OCI-LY7 (cell line): ENCODE measurements at regions not wholly inside any gene's neighbourhood (a gene's known extent, or its start where the extent isn't known, plus 50 kb on each side); places are given as distances from the start of the nearest gene placed in this dataset.

Experiments used
- BruUV-seq: library from RNA; stranded (reverse); fragments of 400-500 nt; replicated peaks from 2 replicates; lab custom pipeline; 2021; lab: Mats Ljungman, UMichigan
- CTCF ChIA-PET: fragments of 300-600 bp; sonication (Branson Sonifier 250); formaldehyde crosslinking; loops from one replicate; lab custom pipeline; 2022; ENCODE audit warnings: antibody characterized with exemption; ENCODE audit not compliant: unreplicated experiment; lab: Charles Lee
- POLR2A ChIA-PET: fragments of 300-600 bp; sonication (Branson Sonifier 250); formaldehyde crosslinking; loops from one replicate; lab custom pipeline; 2022; ENCODE audit warnings: antibody characterized with exemption; lab: Charles Lee
- DNase-seq: peaks from one replicate; pipeline ENCODE4 v3.0.0-alpha.2; 2015; ENCODE audit warnings: low spot score
- H2AFZ ChIP-seq: fragments of 200-600 bp; sonication (generic), shearing (Covaris generic); 2 replicates; pipeline ENCODE4 v1.6.1; 2014; ENCODE audit warnings: mild to moderate bottlenecking, antibody characterized with exemption, low read length, moderate library complexity
- H3K27ac ChIP-seq: fragments of 200-600 bp; sonication (generic); 2 replicates; pipeline ENCODE4 v1.5.1; 2014; ENCODE audit warnings: mixed run types, low read depth, mild to moderate bottlenecking, moderate library complexity, low read length, inconsistent platforms; ENCODE audit not compliant: poor library complexity, severe bottlenecking
- H3K36me3 ChIP-seq: fragments of 200-600 bp; sonication (generic); 2 replicates; pipeline ENCODE4 v1.6.1; 2014; ENCODE audit warnings: mild to moderate bottlenecking, antibody characterized with exemption, low read length, moderate library complexity, mixed read lengths; ENCODE audit not compliant: insufficient read depth
- H3K4me1 ChIP-seq: fragments of 200-600 bp; sonication (generic); 2 replicates; pipeline ENCODE4 v1.5.1; 2014; ENCODE audit warnings: mild to moderate bottlenecking, low read length; ENCODE audit not compliant: insufficient read depth, poor library complexity, severe bottlenecking
- H3K4me2 ChIP-seq: fragments of 200-600 bp; sonication (generic); 2 replicates; pipeline ENCODE4 v1.6.1; 2014; ENCODE audit warnings: mild to moderate bottlenecking, low read length
- H3K4me3 ChIP-seq: fragments of 200-600 bp; sonication (generic); 2 replicates; pipeline ENCODE4 v1.5.1; 2014; ENCODE audit warnings: mild to moderate bottlenecking, low read depth, low read length; ENCODE audit not compliant: poor library complexity, severe bottlenecking
- H3K79me2 ChIP-seq: fragments of 200-600 bp; sonication (generic); 2 replicates; pipeline ENCODE4 v1.6.1; 2016; ENCODE audit warnings: low read depth, mild to moderate bottlenecking, low read length, moderate library complexity, mixed read lengths; ENCODE audit not compliant: insufficient read depth
- H3K9me2 ChIP-seq: fragments of 200-600 bp; sonication (generic); 2 replicates; pipeline ENCODE4 v1.6.1; 2016; ENCODE audit warnings: mild to moderate bottlenecking, low read length, mixed read lengths; ENCODE audit not compliant: insufficient read depth
- H3K9me3 ChIP-seq: fragments of 200-600 bp; sonication (generic); 2 replicates; pipeline ENCODE4 v1.6.1; 2014; ENCODE audit warnings: mild to moderate bottlenecking, mixed run types, low read length, mixed read lengths
- H4K20me1 ChIP-seq: fragments of 200-600 bp; sonication (generic); 2 replicates; pipeline ENCODE4 v1.6.1; 2014; ENCODE audit warnings: mild to moderate bottlenecking, antibody characterized with exemption, low read length, moderate library complexity, mixed read lengths; ENCODE audit not compliant: insufficient read depth
- EZH2phosphoT487 ChIP-seq: fragments of 200-600 bp; sonication (generic); IDR thresholded peaks from 2 replicates; pipeline ENCODE4 v1.6.1; 2018; ENCODE audit warnings: low read depth, borderline replicate concordance, mild to moderate bottlenecking, mixed run types, antibody characterized with exemption, low read length, moderate library complexity, mixed read lengths
- intact Hi-C: fragments of 100-400 bp; cut with micrococcal nuclease; formaldehyde crosslinking; loops from one replicate; pipeline ENCODE4 v1.10.0; 2022; ENCODE audit not compliant: unreplicated experiment
- TF ChIP-seq, protein P1 (sequence below): fragments of 200-600 bp; sonication (generic); conservative IDR thresholded peaks from 2 replicates; pipeline ENCODE4 v1.5.1; 2014; ENCODE audit warnings: mild to moderate bottlenecking, antibody characterized with exemption, low read length, moderate library complexity, mixed read lengths

GRCh38 chr2:160694221-160694620 lies 200.6 kb upstream of the RBMS1 start:
- BruUV-seq: no TSS peak
- CTCF ChIA-PET: no interaction called here
- POLR2A ChIA-PET: interaction anchor here (0.6 to 1.7 kb wide), 3 partner anchors 21 to 504 kb away, joined by 3 to 5 read pairs (median 3); no protein-coding TSS in a partner anchor

GRCh38 chr2:160694631-160695030 lies 201.0 kb upstream of the RBMS1 start:
- Histone ChIP-seq H3K79me2 (no peaks in the 10 kb centered on the region), H3K4me2 (no peak overlapping the region), H3K27ac (no peak overlapping the region), H2AFZ (no peak overlapping the region), H3K4me1 (no peaks in the 10 kb centered on the region), H3K9me2 (no peaks in the 10 kb centered on the region), H3K4me3 (no peak overlapping the region), H3K9me3 (no peaks in the 10 kb centered on the region), H4K20me1 (no peaks in the 10 kb centered on the region), H3K36me3 (no peaks in the 10 kb centered on the region)
- no peak for TF ChIP-seq EZH2phosphoT487
- TF ChIP-seq, protein P1, sequence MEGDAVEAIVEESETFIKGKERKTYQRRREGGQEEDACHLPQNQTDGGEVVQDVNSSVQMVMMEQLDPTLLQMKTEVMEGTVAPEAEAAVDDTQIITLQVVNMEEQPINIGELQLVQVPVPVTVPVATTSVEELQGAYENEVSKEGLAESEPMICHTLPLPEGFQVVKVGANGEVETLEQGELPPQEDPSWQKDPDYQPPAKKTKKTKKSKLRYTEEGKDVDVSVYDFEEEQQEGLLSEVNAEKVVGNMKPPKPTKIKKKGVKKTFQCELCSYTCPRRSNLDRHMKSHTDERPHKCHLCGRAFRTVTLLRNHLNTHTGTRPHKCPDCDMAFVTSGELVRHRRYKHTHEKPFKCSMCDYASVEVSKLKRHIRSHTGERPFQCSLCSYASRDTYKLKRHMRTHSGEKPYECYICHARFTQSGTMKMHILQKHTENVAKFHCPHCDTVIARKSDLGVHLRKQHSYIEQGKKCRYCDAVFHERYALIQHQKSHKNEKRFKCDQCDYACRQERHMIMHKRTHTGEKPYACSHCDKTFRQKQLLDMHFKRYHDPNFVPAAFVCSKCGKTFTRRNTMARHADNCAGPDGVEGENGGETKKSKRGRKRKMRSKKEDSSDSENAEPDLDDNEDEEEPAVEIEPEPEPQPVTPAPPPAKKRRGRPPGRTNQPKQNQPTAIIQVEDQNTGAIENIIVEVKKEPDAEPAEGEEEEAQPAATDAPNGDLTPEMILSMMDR: no peak
- intact Hi-C loops: no loop called here
- ChIA-PET CTCF (interaction anchor here (0.6 to 0.8 kb wide), 2 partner anchors 11 to 16 kb away, joined by 3 read pairs; no protein-coding TSS in a partner anchor), POLR2A (interaction anchor here (0.6 to 2.0 kb wide), 6 partner anchors 10 to 504 kb away, joined by 3 to 6 read pairs (median 4); no protein-coding TSS in a partner anchor)
- no TSS peak for BruUV-seq
- no peak for DNase-seq

More at GRCh38 chr2:160694221-160694620, 200.6 kb upstream of the RBMS1 start:
- Histone ChIP-seq H3K9me3 (no peaks in the 10 kb centered on the region), H3K4me2 (no peak overlapping the region), H3K36me3 (no peaks in the 10 kb centered on the region), H3K4me3 (no peak overlapping the region), H2AFZ (no peak overlapping the region), H3K27ac (no peak overlapping the region), H3K9me2 (no peaks in the 10 kb centered on the region), H3K79me2 (no peaks in the 10 kb centered on the region), H3K4me1 (no peaks in the 10 kb centered on the region), H4K20me1 (no peaks in the 10 kb centered on the region)
- no peak for TF ChIP-seq EZH2phosphoT487
- TF ChIP-seq, protein P1: no peak
- intact Hi-C loops: no loop called here
- DNase-seq: no peak

DNA sequence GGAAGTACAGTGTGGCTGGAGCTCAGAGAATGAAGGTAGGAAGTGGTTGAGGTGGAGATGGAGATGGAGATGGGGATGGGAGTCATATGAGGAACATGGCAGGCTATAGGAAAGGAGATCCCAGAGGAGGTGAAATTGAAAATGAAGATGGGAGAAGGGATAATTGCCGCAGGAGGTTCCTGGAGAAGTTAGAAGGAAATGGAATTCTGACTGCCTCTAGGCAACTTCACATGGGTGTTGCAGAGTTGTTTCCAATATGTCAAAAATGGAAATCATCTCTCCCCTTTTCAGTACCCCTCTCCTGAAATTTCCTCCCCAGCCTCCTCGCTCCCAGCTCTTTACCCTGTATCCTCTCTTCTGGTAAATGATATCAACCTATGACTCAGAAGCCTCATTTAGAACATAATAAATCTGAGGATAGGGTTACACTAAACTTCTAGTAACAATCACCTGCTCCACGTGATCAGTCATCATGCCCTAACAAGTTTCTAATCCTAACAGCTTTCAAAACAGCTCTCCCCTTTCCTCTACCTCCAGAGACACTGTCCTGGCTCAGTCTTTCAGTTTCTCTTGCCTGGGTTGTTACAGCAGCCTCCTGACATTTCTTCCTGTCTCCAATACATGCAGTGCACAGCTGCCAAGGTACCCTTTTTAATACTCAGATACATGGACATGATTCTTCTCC lies 201.9 kb upstream of the RBMS1 start:
- H3K4me3 ChIP-seq: no peak overlapping the region
- H3K9me3 ChIP-seq: no peaks in the 10 kb centered on the region
- no peaks in the 10 kb centered on the region for H3K79me2 ChIP-seq
- H3K4me1 ChIP-seq: no peaks in the 10 kb centered on the region
- no peak for DNase-seq
- H3K27ac ChIP-seq: no peak overlapping the region
- no peak for TF ChIP-seq EZH2phosphoT487
- TF ChIP-seq, protein P1: no peak
- intact Hi-C loops: no loop called here
- no peaks in the 10 kb centered on the region for H3K36me3 ChIP-seq
- no peak overlapping the region for H3K4me2 ChIP-seq
- H3K9me2 ChIP-seq: no peaks in the 10 kb centered on the region
- H2AFZ ChIP-seq: no peak overlapping the region
- ChIA-PET CTCF (interaction anchor here (0.6 to 0.8 kb wide), 3 partner anchors 12 to 358 kb away, joined by 3 to 4 read pairs (median 3); no protein-coding TSS in a partner anchor), POLR2A (interaction anchor here (0.8 to 2.0 kb wide), 5 partner anchors 9 to 29 kb away, joined by 3 to 6 read pairs (median 5); no protein-coding TSS in a partner anchor)
- no peaks in the 10 kb centered on the region for H4K20me1 ChIP-seq
- no TSS peak for BruUV-seq
